BJ (cell line): ENCODE measurements at regions not wholly inside any gene's neighbourhood (a gene's known extent, or its start where the extent isn't known, plus 50 kb on each side); places are given as distances from the start of the nearest gene placed in this dataset.

Source experiments
- CTCF ChIA-PET: fragments of 350-600 bp; formaldehyde crosslinking; extraction: SDS; loops from one replicate; lab custom pipeline; 2021; ENCODE audit warnings: antibody characterized with exemption, inconsistent platforms; lab: Yijun Ruan, JAX
- POLR2A ChIA-PET: fragments of 300-600 bp; sonication (Branson Sonifier 250); formaldehyde crosslinking; extraction: SDS; loops from one replicate; lab custom pipeline; 2021; ENCODE audit warnings: antibody characterized with exemption; lab: Charles Lee
- DNase-seq: peaks from one replicate; pipeline ENCODE4 v3.0.0-alpha.2; 2011; ENCODE audit warnings: low read depth
- H3K27me3 ChIP-seq: 2 replicates; pipeline ENCODE4 v1.6.0; 2011; ENCODE audit warnings: low read length; ENCODE audit not compliant: control insufficient read depth, insufficient read depth
- H3K36me3 ChIP-seq: 2 replicates; pipeline ENCODE4 v1.5.1; 2011; ENCODE audit warnings: low read length; ENCODE audit not compliant: control insufficient read depth, insufficient read depth
- H3K4me3 ChIP-seq: 2 replicates; pipeline ENCODE4 v1.5.1; 2011; ENCODE audit warnings: low read depth, mild to moderate bottlenecking, control low read depth, low read length
- TF ChIP-seq, protein P1 (sequence below): IDR thresholded peaks from 2 replicates; pipeline ENCODE4 v1.5.1; 2011; ENCODE audit warnings: low read depth, mild to moderate bottlenecking, control low read depth, inconsistent platforms, low read length, moderate library complexity; ENCODE audit not compliant: insufficient read depth

DNA sequence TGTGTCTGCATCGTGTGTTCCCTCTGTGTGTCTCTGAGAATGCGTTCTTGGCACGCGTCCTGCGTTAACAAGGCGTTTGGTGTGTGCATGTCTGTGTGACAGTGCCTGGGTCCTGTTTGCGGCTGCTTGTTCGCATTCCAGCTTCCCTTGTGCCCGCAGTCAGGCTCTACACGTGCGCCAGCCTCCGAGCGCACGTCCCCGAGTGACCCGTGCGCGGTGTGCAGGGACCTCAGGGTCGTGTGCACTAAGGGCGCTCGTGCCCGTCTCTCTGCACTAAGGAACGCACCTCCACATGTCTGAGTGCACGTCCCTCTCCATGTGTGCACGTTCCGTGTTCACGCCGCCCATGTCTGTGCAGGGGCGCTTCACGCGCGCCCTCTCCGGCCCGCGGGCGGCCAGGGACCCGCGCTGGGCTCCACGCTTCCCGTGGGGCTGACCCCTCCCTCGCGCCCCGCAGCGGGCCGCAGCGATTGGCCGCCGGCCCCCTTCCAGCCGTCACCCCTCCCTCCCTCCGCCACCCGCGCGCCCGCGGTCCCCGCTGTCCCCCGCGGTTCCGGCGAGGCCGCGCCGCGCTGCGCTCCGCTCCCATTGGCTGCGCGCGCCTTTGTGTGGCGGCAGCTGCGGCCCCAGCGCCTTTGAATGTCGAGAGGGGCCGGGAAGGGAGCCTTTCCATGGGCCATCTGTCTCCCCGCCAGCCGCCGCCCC lies 229.4 kb downstream of the HAUS1 start:
- Histone ChIP-seq H3K27me3 (peaks cover 23% of the 10 kb centered on the region), H3K4me3 (no peak overlapping the region; the same call in 1 of the 2 replicates), H3K36me3 (no peaks in the 10 kb centered on the region)
- TF ChIP-seq, protein P1, sequence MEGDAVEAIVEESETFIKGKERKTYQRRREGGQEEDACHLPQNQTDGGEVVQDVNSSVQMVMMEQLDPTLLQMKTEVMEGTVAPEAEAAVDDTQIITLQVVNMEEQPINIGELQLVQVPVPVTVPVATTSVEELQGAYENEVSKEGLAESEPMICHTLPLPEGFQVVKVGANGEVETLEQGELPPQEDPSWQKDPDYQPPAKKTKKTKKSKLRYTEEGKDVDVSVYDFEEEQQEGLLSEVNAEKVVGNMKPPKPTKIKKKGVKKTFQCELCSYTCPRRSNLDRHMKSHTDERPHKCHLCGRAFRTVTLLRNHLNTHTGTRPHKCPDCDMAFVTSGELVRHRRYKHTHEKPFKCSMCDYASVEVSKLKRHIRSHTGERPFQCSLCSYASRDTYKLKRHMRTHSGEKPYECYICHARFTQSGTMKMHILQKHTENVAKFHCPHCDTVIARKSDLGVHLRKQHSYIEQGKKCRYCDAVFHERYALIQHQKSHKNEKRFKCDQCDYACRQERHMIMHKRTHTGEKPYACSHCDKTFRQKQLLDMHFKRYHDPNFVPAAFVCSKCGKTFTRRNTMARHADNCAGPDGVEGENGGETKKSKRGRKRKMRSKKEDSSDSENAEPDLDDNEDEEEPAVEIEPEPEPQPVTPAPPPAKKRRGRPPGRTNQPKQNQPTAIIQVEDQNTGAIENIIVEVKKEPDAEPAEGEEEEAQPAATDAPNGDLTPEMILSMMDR, result no peak
- ChIA-PET POLR2A (no interaction called here), CTCF (no interaction called here)
- DNase-seq, result no peak

DNA sequence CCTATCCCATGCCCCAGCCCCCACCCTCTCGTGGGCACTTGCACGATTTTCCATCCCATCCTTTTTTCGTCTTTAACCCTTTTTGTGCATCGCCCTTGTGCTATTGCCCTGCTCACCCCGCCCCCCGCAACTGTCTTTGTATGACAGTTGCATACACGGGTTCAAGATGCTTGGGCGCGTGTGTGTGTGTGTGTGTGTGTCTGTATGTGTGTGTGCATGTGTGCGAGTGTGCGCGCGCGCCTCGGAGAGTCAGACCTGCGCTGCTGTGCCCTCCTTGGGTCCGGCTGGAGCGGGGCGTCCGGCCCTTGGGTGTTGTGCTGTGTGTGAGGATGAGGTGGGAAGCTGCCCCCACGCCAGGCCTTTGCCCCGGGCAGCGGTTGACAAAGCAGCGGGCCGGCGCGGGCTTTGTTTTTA lies 230.7 kb downstream of the HAUS1 start:
- TF ChIP-seq, protein P1, result no peak
- H3K27me3 ChIP-seq, result peaks cover 26% of the 10 kb centered on the region
- no peaks in the 10 kb centered on the region for H3K36me3 ChIP-seq
- ChIA-PET POLR2A (no interaction called here), CTCF (interaction anchor here (1.1 kb wide), 1 partner anchor 10 kb away, joined by 3 read pairs; no protein-coding TSS in a partner anchor)
- H3K4me3 ChIP-seq, result no peak overlapping the region
- no peak for DNase-seq

DNA sequence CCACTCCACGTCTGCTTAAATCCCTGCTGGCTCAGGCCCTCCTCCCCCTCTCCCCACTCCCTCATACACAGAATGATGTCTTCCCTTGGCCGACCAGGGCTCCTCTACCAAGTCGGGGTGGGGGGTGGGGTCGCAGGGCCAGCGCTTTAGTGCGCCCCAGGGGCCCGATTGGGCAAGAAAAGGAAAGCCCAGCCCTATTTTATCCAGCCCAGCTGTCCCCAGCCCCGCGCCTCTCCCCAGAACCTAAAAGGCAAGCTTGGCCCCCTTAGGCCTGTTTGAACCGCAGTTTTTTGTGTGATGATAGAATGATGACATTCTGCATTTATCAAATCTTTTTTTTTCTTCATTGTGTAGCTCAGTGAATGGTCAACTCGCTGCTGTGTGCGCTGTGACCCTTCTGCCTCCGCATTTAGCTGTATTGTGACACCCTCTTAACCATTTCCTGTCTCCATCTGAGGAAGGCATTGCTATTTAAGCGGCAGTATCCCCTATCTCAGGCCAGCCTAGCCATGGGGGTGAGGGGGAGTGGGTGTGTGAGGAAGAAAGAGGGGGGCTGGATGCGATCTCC lies 231.4 kb downstream of the HAUS1 start:
- Histone ChIP-seq H3K27me3 (peaks cover 28% of the 10 kb centered on the region), H3K4me3 (no peak overlapping the region), H3K36me3 (no peaks in the 10 kb centered on the region)
- TF ChIP-seq, protein P1, result no peak
- DNase-seq, result no peak
- POLR2A ChIA-PET, result no interaction called here
- CTCF ChIA-PET, result interaction anchor here (1.1 kb wide), 1 partner anchor 11 kb away, joined by 3 read pairs; no protein-coding TSS in a partner anchor

DNA sequence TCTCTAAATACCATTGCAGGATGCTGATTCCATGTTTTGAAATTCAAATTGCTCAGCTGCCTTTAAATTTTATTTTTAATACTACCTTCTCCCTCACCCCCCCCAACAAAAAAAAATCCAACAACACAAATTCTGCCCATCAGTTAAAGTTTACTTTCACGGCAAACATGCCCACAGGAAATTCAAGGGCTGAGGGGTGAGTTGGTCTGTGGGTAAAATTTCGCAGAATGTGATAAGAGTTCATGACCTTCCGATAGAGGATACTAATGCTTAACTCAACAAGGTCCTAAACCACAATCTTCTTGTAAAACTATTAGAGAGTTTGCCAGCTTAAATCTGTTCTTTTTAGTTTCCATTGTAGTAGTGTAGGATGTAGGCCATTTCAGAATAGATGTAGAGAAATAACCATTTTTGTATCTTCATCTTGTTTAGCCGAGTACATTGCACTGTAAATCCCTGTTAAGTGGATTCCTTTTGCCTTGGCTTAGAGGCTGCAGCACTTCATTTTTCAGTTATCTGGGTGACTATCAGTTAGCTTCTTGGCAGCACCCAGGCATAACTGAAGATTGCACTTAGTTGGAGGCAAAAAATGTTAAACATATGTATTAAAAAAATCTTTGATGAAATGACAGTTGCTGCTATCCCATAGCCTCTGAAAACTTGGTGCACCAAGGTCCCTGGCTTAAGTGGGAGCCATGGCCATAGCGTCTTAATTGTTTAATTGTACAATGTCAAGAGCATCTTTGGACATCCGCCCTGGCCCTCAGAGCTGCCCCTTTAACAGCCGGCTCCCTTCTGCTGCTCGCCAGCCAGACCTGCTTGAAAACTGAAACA lies 232.3 kb downstream of the HAUS1 start:
- CTCF ChIA-PET, result interaction anchor here (1.1 kb wide), 1 partner anchor 12 kb away, joined by 3 read pairs; no protein-coding TSS in a partner anchor
- peaks cover 30% of the 10 kb centered on the region for H3K27me3 ChIP-seq
- POLR2A ChIA-PET, result no interaction called here
- no peaks in the 10 kb centered on the region for H3K36me3 ChIP-seq
- DNase-seq, result no peak
- H3K4me3 ChIP-seq, result no peak overlapping the region
- TF ChIP-seq, protein P1, result no peak

DNA sequence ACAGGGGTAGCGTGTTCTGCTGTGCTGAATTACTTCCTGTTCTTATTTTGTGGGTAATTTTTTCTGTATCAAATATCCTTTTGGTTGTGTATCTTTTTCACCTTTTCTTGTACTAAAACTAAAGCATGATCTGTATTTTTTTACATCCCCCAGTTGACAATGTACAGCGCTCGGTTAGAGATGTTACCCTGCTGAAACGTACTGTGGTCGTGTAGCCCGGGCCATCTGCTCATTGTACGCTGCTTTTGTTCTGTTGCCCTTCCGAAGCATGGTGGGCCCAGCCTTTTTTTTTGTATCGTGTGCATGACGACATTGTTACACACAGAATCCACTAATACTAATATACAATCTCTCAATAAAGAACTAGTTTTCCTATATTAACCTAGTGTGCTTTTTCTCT lies 233.1 kb downstream of the HAUS1 start:
- CTCF ChIA-PET, result no interaction called here
- POLR2A ChIA-PET, result no interaction called here
- TF ChIP-seq, protein P1, result no peak
- H3K27me3 ChIP-seq, result peaks cover 32% of the 10 kb centered on the region
- no peaks in the 10 kb centered on the region for H3K36me3 ChIP-seq
- DNase-seq, result no peak
- no peak overlapping the region for H3K4me3 ChIP-seq
